ENCODE measurements at regions not wholly inside any gene's neighbourhood (a gene's known extent, or its start where the extent isn't known, plus 50 kb on each side); places are given as distances from the start of the nearest gene placed in this dataset.
"Not testable (repeated sequence)": the region's sequence is repeated elsewhere in the genome, so short reads cannot be mapped to it uniquely, and the experiment has no call there.

GRCh38 chr3:101913168-101913567 lies 63.9 kb downstream of the NFKBIZ start:
- no peak for DNase-seq

DNA sequence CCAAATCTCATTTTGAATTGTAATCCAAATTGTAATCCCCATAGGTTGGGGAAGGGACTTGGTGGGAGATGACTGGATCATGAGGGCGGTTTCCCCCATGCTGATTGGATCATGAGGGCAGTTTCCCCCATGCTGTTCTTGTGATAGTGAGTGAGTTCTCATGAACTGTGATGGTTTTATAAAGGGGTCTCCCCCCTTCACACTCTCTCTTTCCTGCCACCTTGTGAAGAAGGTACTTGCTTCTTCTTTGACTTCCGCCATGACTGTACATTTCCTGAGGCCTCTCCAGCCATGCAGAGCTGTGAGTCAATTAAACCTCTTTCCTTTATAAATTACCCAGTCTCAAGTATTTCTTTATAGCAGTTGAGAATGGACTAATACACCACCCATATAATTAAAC lies 68.4 kb downstream of the NFKBIZ start:
- not testable (repeated sequence) for DNase-seq

GRCh38 chr3:101922151-101922725 lies 72.9 kb downstream of the NFKBIZ start:
- DNase-seq = not testable (repeated sequence)

DNA sequence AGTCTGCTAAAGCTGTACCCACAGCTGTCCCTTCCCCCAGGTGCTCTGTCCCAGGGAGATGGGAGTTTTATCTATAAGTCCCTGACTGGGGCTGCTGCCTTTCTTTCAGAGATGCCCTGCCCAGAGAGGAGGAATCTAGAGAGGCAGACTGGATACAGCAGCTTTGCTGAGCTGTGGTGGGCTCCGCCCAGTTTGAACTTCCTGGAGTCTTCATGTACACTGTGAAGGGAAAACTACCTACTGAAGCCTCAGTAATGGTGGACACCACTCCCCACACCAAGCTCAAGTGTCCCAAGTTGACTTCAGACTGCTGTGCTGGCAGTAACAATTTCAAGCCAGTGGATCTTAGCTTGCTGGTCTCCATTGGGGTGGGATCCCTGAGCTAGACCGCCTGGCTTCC lies 75.3 kb downstream of the NFKBIZ start:
- DNase-seq = not testable (repeated sequence)

- DNase-seq = not testable (repeated sequence)
Measured at GRCh38 chr3:101925124-101925523, 75.8 kb downstream of the NFKBIZ start.

- DNase-seq = no peak
Measured at GRCh38 chr3:101925564-101925963, 76.2 kb downstream of the NFKBIZ start.

DNA sequence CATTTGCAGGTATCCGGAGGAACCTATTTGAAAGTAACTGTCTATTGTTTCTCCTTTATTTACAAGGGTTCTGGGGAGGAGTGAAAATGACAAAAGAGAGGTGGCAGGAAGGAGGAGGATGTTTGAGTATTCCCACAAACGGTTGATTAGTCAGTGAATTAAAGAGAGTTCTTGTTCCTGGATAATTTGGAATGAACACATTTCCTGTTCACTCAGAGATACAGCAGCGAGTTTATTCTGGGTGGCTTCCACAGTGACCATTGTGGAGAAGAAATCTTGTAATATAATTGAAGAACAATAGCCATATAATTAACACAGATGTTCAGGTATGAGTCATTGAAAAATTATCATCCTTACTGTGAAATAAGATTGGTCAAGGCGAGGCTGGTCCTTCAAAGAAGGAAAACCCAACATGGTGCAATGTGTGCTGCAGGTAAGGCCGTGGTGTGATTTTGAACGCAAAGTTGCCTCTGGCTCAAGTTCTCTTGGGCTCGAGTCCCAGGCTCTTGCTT lies 77.3 kb downstream of the NFKBIZ start:
- DNase-seq = no peak

DNA sequence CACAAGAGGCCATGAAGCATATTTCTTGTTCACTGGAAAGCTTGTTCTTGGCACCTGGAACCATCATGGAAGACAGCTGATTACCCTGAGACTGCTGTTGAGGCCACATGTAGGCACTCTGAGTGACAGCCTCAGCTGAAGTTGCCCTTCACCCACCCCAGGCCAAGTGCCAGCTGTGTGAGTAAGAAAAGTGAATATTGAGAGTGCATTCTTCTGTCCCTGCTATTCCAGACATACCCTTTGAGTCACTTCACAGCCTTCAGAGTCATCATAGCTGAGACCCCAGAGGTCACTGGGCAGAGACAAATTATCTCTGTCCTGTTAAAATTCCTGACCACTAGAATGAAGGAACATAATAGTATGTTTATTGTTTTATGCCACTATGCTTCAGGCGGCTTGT lies 79.6 kb downstream of the NFKBIZ start:
- DNase-seq = no peak

- DNase-seq = no peak
Measured at GRCh38 chr3:101931081-101931480, 81.8 kb downstream of the NFKBIZ start.

GRCh38 chr3:101932326-101933068 lies 83.2 kb downstream of the NFKBIZ start:
- no peak for DNase-seq

DNA sequence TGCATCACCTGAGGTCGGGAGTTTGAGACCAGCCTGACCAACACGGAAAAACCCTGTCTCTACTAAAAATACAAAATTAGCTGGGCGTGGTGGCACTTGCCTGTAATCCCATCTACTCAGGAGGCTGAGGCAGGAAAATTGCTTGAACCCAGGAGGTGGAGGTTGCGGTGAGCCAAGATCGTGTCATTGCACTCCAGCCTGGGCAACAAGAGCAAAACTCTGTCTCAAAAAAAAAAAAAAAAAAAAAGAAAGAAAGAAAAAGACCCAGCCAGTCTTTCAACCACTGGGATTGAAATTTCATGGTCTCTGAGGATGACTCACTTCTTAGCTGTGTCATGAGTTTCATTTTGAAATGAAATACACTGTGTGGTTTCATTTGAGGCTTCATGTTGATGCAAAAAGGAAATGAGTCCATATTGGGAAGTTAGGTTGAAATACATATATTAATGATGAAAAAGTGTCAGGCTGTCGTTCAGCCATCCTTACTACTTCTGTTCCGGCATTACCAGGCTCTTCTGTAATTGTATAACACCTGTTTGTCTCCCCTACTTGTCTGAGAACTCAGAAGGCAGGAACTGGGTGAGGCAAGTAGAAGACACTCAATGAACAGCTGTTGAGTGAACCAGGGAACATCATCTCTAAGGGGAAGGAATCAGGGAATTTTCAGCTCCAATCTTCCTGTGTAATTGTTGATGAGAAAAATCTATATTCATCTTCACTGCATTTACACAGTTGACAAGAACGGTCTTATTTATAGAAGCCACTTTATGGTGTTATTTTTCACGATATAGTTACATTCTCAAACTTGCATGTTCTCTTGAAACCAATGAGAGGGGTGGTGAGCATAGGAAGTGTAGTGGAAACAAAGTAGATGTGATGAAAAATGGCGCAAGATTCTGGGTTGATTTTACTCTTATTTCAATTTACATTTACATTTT lies 87.4 kb downstream of the NFKBIZ start:
- DNase-seq = no peak

DNA sequence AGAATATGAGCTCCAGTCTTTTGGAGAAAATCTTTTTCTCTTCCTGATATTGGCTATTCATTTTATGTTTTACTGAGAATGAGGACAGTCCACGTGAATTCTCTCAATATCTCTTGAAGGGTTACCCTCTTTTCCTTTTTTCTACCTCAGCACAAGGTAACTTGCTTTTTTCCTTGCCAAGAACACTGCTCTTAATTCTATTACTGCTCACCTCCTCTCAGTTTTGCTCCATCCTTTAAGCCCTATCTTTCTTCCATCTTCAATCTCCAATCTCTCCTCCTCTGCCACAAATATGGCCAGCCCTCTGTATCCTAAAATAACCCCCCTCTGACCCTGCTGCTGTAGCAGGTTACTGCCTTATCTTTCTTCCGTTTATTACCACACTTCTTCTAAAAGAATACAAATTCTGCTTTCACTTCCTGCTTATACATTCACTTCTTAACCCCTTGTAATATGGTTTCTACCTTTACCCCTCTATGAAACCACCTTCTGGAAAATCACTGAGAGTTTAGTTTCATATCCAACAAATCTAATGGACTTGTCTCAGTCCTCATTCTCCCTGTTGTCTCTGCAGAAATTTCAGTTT lies 89.0 kb downstream of the NFKBIZ start:
- no peak for DNase-seq

GRCh38 chr3:101939361-101940049 lies 90.2 kb downstream of the NFKBIZ start:
- DNase-seq = no peak

DNA sequence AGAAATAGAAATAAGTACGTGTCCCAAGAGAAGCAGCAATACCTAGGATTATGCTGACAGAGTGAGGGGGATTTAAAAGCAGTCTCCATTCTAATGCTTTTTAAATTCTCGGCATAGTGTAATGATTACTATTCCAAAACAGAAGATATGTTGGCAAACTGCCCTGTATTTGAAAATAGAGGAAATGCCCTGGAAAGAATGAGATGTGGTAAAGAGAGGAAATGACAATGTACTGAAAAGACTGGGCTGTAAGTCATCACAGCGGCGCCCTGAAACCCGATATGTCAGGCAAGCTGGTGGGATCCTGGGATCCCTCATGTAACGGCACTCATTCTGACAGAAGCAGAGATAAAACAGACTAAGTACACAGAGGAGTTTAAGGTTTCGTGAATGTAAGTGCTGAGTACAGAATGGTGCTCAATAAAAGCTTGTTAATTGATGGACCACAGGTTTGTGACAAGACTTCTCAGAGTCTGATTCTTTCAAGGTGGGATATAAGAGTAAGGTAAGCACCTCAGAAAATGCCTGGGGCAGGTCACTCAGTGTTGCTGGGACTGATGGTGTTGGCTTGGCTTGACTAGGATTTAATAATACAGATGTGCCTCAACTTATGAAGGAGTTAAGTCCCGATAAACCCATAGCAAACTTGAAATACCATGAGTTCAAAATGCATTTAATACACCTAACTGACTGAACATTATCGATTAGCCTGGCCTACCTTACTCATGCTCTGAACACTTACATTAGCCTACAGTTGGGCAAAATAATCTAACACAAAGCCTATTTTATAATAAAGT lies 91.4 kb downstream of the NFKBIZ start:
- no peak for DNase-seq

GRCh38 chr3:101941318-101942040 lies 92.2 kb downstream of the NFKBIZ start:
- DNase-seq = no peak

GRCh38 chr3:101942356-101942755 lies 93.0 kb downstream of the NFKBIZ start:
- DNase-seq = no peak

GRCh38 chr3:101943029-101943428 lies 93.7 kb downstream of the NFKBIZ start:
- DNase-seq = no peak

- no peak for DNase-seq
Measured at GRCh38 chr3:101944308-101944707, 95.0 kb downstream of the NFKBIZ start.

GRCh38 chr3:101945980-101946379 lies 96.7 kb downstream of the NFKBIZ start:
- DNase-seq = no peak

- no peak for DNase-seq
Measured at GRCh38 chr3:101946906-101947305, 97.6 kb downstream of the NFKBIZ start.

- no peak for DNase-seq
Measured at GRCh38 chr3:101950510-101950909, 101.2 kb downstream of the NFKBIZ start.
